GM12891 (cell line): ENCODE measurements at regions not wholly inside any gene's neighbourhood (a gene's known extent, or its start where the extent isn't known, plus 50 kb on each side); places are given as distances from the start of the nearest gene placed in this dataset.

Source experiments
- PAX5 ChIP-seq: IDR thresholded peaks from 2 replicates; pipeline ENCODE4 v1.6.1; 2011; ENCODE audit warnings: low read length, moderate library complexity, mild to moderate bottlenecking; ENCODE audit not compliant: insufficient read depth, severe bottlenecking
- POLR2A ChIP-seq: IDR thresholded peaks from 2 replicates; pipeline ENCODE4 v1.6.1; 2011; ENCODE audit warnings: low read depth, low read length, control low read depth
- POLR2AphosphoS5 ChIP-seq: IDR thresholded peaks from 2 replicates; pipeline ENCODE4 v1.6.1; 2011; ENCODE audit warnings: low read depth, low read length, control low read depth
- POU2F2 ChIP-seq: IDR thresholded peaks from 2 replicates; pipeline ENCODE4 v1.6.1; 2011; ENCODE audit warnings: low read depth, mild to moderate bottlenecking, control low read depth, low read length, moderate library complexity
- SPI1 ChIP-seq: IDR thresholded peaks from 2 replicates; pipeline ENCODE4 v1.6.1; 2011; ENCODE audit warnings: low read depth, low read length, control low read depth
- TAF1 ChIP-seq: IDR thresholded peaks from 2 replicates; pipeline ENCODE4 v1.6.1; 2011; ENCODE audit warnings: low read depth, low read length, control low read depth

DNA sequence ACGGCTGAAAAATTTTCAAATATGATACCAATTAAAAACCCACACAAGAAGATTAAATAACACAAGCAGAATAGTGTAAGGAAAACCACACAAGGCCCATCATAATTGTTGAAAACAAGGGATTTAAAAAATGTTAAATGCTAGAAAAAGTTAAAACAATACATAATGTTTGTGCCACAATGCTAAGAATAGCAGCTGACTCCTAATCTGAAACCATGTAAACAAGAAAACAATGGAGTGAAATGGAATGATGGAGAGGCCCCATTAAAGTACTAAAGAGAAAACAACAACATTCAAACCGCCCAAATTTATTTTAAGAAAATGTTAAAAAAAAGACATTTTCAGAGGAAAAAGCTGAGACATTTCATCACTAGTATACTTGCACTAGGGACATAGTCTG is 663.6 kb upstream of the NCAM2 start:
- no peak for TF ChIP-seq POLR2A
- TF ChIP-seq POLR2AphosphoS5, result no peak
- TF ChIP-seq TAF1, result no peak
- no peak for TF ChIP-seq POU2F2
- TF ChIP-seq PAX5, result no peak
- TF ChIP-seq SPI1, result no peak
